GM12872 (cell line): ENCODE measurements at regions not wholly inside any gene's neighbourhood (a gene's known extent, or its start where the extent isn't known, plus 50 kb on each side); places are given as distances from the start of the nearest gene placed in this dataset.

ENCODE experiments used
- TF ChIP-seq, protein P1 (sequence below): IDR thresholded peaks from 3 replicates; pipeline ENCODE4 v1.5.1; 2011; ENCODE audit warnings: low read depth, mild to moderate bottlenecking, low read length, moderate library complexity; ENCODE audit not compliant: insufficient read depth

DNA sequence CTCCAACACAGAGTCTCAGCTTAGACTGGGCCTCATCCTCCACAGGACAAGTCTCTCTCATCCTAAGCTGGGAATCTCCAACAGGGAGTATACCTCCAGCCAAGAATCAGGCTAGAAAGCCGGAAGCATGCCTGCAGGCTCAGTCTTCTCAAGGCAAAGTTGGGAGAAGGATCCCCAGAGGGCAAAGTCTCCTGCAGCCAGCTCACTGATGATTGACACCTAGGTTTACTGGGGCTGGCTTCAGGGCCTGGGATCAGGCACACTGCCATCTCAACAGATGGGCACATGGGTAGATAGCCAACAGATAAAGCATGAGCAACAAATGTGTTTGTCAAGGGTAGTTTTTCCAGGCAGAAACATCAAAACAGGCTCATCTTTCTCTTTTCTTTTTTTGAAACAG lies 56.1 kb upstream of the TOX3 start:
- TF ChIP-seq, protein P1, sequence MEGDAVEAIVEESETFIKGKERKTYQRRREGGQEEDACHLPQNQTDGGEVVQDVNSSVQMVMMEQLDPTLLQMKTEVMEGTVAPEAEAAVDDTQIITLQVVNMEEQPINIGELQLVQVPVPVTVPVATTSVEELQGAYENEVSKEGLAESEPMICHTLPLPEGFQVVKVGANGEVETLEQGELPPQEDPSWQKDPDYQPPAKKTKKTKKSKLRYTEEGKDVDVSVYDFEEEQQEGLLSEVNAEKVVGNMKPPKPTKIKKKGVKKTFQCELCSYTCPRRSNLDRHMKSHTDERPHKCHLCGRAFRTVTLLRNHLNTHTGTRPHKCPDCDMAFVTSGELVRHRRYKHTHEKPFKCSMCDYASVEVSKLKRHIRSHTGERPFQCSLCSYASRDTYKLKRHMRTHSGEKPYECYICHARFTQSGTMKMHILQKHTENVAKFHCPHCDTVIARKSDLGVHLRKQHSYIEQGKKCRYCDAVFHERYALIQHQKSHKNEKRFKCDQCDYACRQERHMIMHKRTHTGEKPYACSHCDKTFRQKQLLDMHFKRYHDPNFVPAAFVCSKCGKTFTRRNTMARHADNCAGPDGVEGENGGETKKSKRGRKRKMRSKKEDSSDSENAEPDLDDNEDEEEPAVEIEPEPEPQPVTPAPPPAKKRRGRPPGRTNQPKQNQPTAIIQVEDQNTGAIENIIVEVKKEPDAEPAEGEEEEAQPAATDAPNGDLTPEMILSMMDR = no peak

GRCh38 chr16:52597772-52598483 lies 51.0 kb upstream of the TOX3 start:
- TF ChIP-seq, protein P1 = no peak

- TF ChIP-seq, protein P1 = no peak
Measured at GRCh38 chr16:52597073-52597771, 50.3 kb upstream of the TOX3 start.
